HCT116 (cell line): ENCODE measurements at regions not wholly inside any gene's neighbourhood (a gene's known extent, or its start where the extent isn't known, plus 50 kb on each side); places are given as distances from the start of the nearest gene placed in this dataset.
A peak's percentile ranks its signal among the peaks of the same experiment; 100 is the strongest.
"Not testable (repeated sequence)": the region's sequence is repeated elsewhere in the genome, so short reads cannot be mapped to it uniquely, and the experiment has no call there.

Experiments
- ATAC-seq: fragments of 200-7000 bp; cut with Tn5 transposase; 2 replicates; pipeline ENCODE4 v1.9.1; 2020; ENCODE audit warnings: mild to moderate bottlenecking, moderate library complexity
- BruUV-seq: library from RNA; stranded (reverse); fragments of 400-500 nt; replicated peaks from 2 replicates; lab custom pipeline; 2021; lab: Mats Ljungman, UMichigan
- CTCF ChIA-PET: fragments of 300-600 bp; sonication (Branson Sonifier 250); formaldehyde crosslinking; loops from one replicate; lab custom pipeline; 2021; ENCODE audit warnings: antibody characterized with exemption; lab: Charles Lee
- POLR2A ChIA-PET: fragments of 300-600, 350-600 bp; sonication (Branson Sonifier 250); formaldehyde crosslinking; loops from one replicate; lab custom pipeline; 2021; ENCODE audit warnings: antibody characterized with exemption; lab: Charles Lee
- RAD21 ChIA-PET, 2 experiments: fragments of 300-600 bp; sonication (Branson Sonifier 250); formaldehyde crosslinking; loops; one replicate each; lab custom pipeline; 2023; ENCODE audit warnings: low total read pairs in 2 of 2; ENCODE audit not compliant: uncharacterized antibody in 2 of 2, unreplicated experiment in 2 of 2, low non-redundant PET in 1 of 2; lab: Charles Lee
- DNase-seq: peaks from one replicate; pipeline ENCODE4 v3.0.0-alpha.2; 2010; ENCODE audit warnings: low read depth, low spot score
- H2AFZ ChIP-seq: fragments of 200-600 bp; shearing (Covaris generic), sonication (generic); 2 replicates; pipeline ENCODE4 v1.6.1; 2017; ENCODE audit warnings: low read depth, mixed run types, mixed read lengths, antibody characterized with exemption, low read length; ENCODE audit not compliant: poor library complexity, severe bottlenecking
- H3K27ac ChIP-seq: 2 replicates; pipeline ENCODE4 v1.5.1; 2012; ENCODE audit warnings: low read depth, low read length
- H3K27me3 ChIP-seq: fragments of 200-600 bp; sonication (generic); 2 replicates; pipeline ENCODE4 v1.6.1; 2016; ENCODE audit warnings: mixed run types, low read length, mixed read lengths; ENCODE audit not compliant: insufficient read depth
- H3K36me3 ChIP-seq, 2 experiments: fragments of 200-500 bp in 1 of 2; fragments of 200-600 bp in 1 of 2; sonication (Bioruptor generic) in 1 of 2; sonication (generic) in 1 of 2; 2 replicates each; pipeline versions ENCODE4 v1.5.1 to v1.6.1; 2014 to 2016; ENCODE audit warnings: low read length in 2 of 2, inconsistent platforms in 1 of 2, mixed read lengths in 1 of 2, mixed run types in 1 of 2; ENCODE audit not compliant: insufficient read depth in 2 of 2, control insufficient read depth in 1 of 2
- H3K4me1 ChIP-seq, 2 experiments: fragments of 200-600 bp in 1 of 2; sonication (generic) in 1 of 2; 2 replicates each; pipeline versions ENCODE4 v1.5.1 to v1.6.1; 2012 to 2017; ENCODE audit warnings: low read length in 2 of 2, inconsistent platforms in 1 of 2, mild to moderate bottlenecking in 1 of 2, mixed read lengths in 1 of 2, mixed run types in 1 of 2, moderate library complexity in 1 of 2; ENCODE audit not compliant: insufficient read depth in 2 of 2, control insufficient read depth in 1 of 2
- H3K4me2 ChIP-seq: fragments of 200-600 bp; sonication (generic); 2 replicates; pipeline ENCODE4 v1.6.1; 2017; ENCODE audit warnings: mixed run types, low read length, mixed read lengths
- H3K4me3 ChIP-seq, 2 experiments: fragments of 200-600 bp in 1 of 2; sonication (generic) in 1 of 2; replicated peaks in 1 of 2; 2 replicates each; pipeline ENCODE4 v1.5.1; 2011 to 2016; ENCODE audit warnings: low read length in 2 of 2, control low read depth in 1 of 2, low read depth in 1 of 2, mild to moderate bottlenecking in 1 of 2, mixed read lengths in 1 of 2, mixed run types in 1 of 2
- H3K79me2 ChIP-seq: fragments of 200-600 bp; sonication (generic); 2 replicates; pipeline ENCODE4 v1.6.1; 2017; ENCODE audit warnings: mild to moderate bottlenecking, mixed run types, low read length, moderate library complexity, mixed read lengths; ENCODE audit not compliant: insufficient read depth
- H3K9ac ChIP-seq: fragments of 200-600 bp; sonication (generic); 2 replicates; pipeline ENCODE4 v1.6.1; 2016; ENCODE audit warnings: low read length, mixed read lengths
- H3K9me2 ChIP-seq: fragments of 200-600 bp; sonication (generic), shearing (Covaris generic); 2 replicates; pipeline ENCODE4 v1.6.1; 2017; ENCODE audit warnings: mixed run types, mild to moderate bottlenecking, moderate library complexity; ENCODE audit not compliant: insufficient read depth
- H3K9me3 ChIP-seq, 2 experiments: fragments of 200-500 bp in 1 of 2; fragments of 200-600 bp in 1 of 2; sonication (Bioruptor generic) in 1 of 2; sonication (generic) in 1 of 2; 2 replicates each; pipeline ENCODE4 v1.6.1; 2014 to 2017; ENCODE audit warnings: low read length in 2 of 2, mixed read lengths in 2 of 2, inconsistent platforms in 1 of 2, low read depth in 1 of 2, mild to moderate bottlenecking in 1 of 2, mixed run types in 1 of 2, moderate library complexity in 1 of 2; ENCODE audit not compliant: control insufficient read depth in 1 of 2, insufficient read depth in 1 of 2
- H4K20me1 ChIP-seq: fragments of 200-600 bp; sonication (generic), shearing (Covaris generic); 2 replicates; pipeline ENCODE4 v1.6.1; 2017; ENCODE audit warnings: mixed run types, mild to moderate bottlenecking, moderate library complexity; ENCODE audit not compliant: insufficient read depth
- intact Hi-C: fragments of 100-400 bp; cut with micrococcal nuclease; formaldehyde crosslinking; loops from 2 replicates; pipeline ENCODE4 v1.10.0; 2022

GRCh38 chr15:44900796-44901195 is 55.7 kb upstream of the TERB2 start:
- RAD21 ChIA-PET, H3K9me3 ChIP-seq, DNase-seq, POLR2A ChIA-PET, H3K27me3 ChIP-seq, H2AFZ ChIP-seq, H3K79me2 ChIP-seq, H4K20me1 ChIP-seq, H3K9ac ChIP-seq, CTCF ChIA-PET, intact Hi-C loops, H3K9me2 ChIP-seq, H3K36me3 ChIP-seq, H3K4me2 ChIP-seq, H3K27ac ChIP-seq, H3K4me3 ChIP-seq, ATAC-seq, H3K4me1 ChIP-seq, BruUV-seq: not testable (repeated sequence)

GRCh38 chr15:44903281-44903680 is 53.2 kb upstream of the TERB2 start:
- POLR2A ChIA-PET, result not testable (repeated sequence)

GRCh38 chr15:44904651-44905340 is 51.7 kb upstream of the TERB2 start:
- H3K4me2 ChIP-seq, POLR2A ChIA-PET, H4K20me1 ChIP-seq, DNase-seq, H3K4me3 ChIP-seq, H3K27ac ChIP-seq, H3K79me2 ChIP-seq, H3K9me2 ChIP-seq, H3K9me3 ChIP-seq, ATAC-seq, H3K27me3 ChIP-seq, H3K9ac ChIP-seq, H3K4me1 ChIP-seq, H3K36me3 ChIP-seq, BruUV-seq, intact Hi-C loops, CTCF ChIA-PET, RAD21 ChIA-PET: not testable (repeated sequence)
- H2AFZ ChIP-seq, result peak overlapping the region; percentile 21

More at GRCh38 chr15:44903281-44903680, 53.2 kb upstream of the TERB2 start:
- DNase-seq, BruUV-seq, H4K20me1 ChIP-seq, H3K4me1 ChIP-seq, H3K9ac ChIP-seq, H2AFZ ChIP-seq, H3K27me3 ChIP-seq, H3K4me3 ChIP-seq, intact Hi-C loops, H3K4me2 ChIP-seq, H3K9me2 ChIP-seq, H3K9me3 ChIP-seq, ATAC-seq, H3K27ac ChIP-seq, H3K79me2 ChIP-seq, RAD21 ChIA-PET, H3K36me3 ChIP-seq, CTCF ChIA-PET: not testable (repeated sequence)
